ENCODE measurements at regions not wholly inside any gene's neighbourhood (a gene's known extent, or its start where the extent isn't known, plus 50 kb on each side); places are given as distances from the start of the nearest gene placed in this dataset.

DNA sequence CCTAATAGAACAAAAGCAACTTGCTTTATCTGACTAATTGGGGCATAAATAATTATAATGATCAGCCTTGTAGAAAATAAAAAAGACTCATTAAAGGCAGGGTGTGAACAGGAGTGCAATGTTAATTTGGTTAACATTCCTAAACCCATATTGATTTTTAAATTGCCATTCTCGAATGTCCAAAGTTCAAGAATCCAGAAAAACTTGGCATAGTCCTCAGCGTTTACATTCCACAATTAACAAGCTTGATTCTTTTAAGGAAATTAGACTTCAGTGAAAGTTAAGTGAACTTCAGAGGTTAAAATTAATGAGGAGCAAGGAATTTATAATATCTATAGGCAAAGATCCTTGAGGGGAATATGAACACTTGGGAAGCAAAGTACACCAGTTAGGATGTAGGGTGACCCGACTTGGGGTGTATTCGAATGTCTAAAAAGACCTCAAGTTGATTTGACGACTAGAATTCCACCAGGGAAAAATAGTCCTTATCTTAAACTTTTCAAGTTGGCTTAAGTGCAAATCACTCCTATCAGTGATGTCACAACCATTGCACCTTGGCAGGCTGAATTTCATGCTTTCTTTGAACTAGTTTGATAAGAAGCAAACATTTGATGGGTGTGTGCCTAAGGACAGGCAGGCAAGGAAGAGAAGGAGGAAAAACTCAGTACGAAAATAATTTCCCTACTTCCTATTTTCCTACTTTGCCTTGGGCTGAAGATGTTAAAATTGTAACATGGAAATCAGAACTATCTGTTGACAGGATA lies 830.4 kb upstream of the COBL start:
- Histone ChIP-seq H3K4me3 (no peak overlapping the region), H3K36me3 (ENCODE audit: insufficient read depth, low read length) (no peaks in the 10 kb centered on the region), H3K9ac (ENCODE audit: insufficient read length) (no peak overlapping the region), H3K27ac (no peak overlapping the region), H3K9me3 (ENCODE audit: low read depth, low read length) (no peaks in the 10 kb centered on the region)
- TF ChIP-seq FOXP2 (optimal IDR thresholded peaks at IDR 0.05; ENCODE audit: control extremely low read depth, extremely low read length, insufficient read depth), result no peak
- TF ChIP-seq EZH2 (IDR thresholded peaks at IDR 0.05), result no peak
- TF ChIP-seq POLR2AphosphoS5 (IDR thresholded peaks at IDR 0.05; ENCODE audit: borderline replicate concordance, low read depth, low read length), result no peak
- DNase-seq (ENCODE audit: low read depth, low spot score), result no peak

DNA sequence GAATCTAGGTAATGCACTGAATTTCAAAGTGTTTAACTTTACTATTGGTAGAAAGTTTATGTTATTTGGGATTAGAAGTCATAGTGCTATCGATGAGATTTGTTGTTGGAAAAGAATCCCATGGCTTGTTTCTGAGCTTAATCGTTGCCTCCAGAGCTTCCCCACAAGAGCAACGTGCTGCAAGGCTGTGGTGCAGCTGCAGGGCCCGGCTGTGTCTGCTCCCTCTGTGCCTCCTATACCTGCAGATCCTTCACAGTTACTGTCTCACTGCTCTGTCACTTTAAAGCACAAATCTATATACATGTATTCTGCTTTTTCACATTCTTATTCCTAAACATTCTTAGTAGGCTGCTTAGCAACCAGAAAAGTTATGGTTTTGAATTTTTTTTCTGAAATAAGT lies 826.6 kb upstream of the COBL start:
- Histone ChIP-seq H3K9ac (ENCODE audit: insufficient read length) (no peak overlapping the region), H3K9me3 (ENCODE audit: low read depth, low read length) (no peaks in the 10 kb centered on the region), H3K27ac (no peak overlapping the region), H3K36me3 (ENCODE audit: insufficient read depth, low read length) (no peaks in the 10 kb centered on the region), H3K4me3 (no peak overlapping the region)
- TF ChIP-seq POLR2AphosphoS5 (IDR thresholded peaks at IDR 0.05; ENCODE audit: borderline replicate concordance, low read depth, low read length), result no peak
- no peak for TF ChIP-seq EZH2 (IDR thresholded peaks at IDR 0.05)
- no peak for TF ChIP-seq FOXP2 (optimal IDR thresholded peaks at IDR 0.05; ENCODE audit: control extremely low read depth, extremely low read length, insufficient read depth)
- DNase-seq (ENCODE audit: low read depth, low spot score), result no peak

DNA sequence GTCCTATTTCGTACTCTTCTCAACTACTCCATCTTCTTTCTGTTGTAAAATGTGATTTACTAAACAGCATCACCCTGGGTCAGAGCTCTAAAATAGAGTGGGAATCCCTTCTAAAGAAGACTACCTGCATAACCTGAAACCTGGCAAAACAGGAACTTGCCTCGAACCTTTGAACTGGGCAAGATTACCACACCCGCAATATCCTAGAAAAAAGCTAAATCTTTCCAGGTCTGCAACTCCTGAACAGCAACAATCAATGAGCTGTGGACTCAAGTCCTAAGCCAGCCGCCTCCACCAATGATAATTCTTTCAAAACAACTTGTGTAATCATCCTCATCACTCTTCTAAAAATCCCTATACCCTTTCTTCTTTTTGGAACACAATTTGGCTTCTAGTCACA lies 824.2 kb upstream of the COBL start:
- Histone ChIP-seq H3K27ac (no peak overlapping the region), H3K9me3 (ENCODE audit: low read depth, low read length) (no peaks in the 10 kb centered on the region), H3K36me3 (ENCODE audit: insufficient read depth, low read length) (no peaks in the 10 kb centered on the region), H3K9ac (ENCODE audit: insufficient read length) (no peak overlapping the region), H3K4me3 (no peak overlapping the region)
- TF ChIP-seq FOXP2 (optimal IDR thresholded peaks at IDR 0.05; ENCODE audit: control extremely low read depth, extremely low read length, insufficient read depth) (no peak), EZH2 (IDR thresholded peaks at IDR 0.05) (no peak), POLR2AphosphoS5 (IDR thresholded peaks at IDR 0.05; ENCODE audit: borderline replicate concordance, low read depth, low read length) (no peak)
- DNase-seq (ENCODE audit: low read depth, low spot score), result no peak

DNA sequence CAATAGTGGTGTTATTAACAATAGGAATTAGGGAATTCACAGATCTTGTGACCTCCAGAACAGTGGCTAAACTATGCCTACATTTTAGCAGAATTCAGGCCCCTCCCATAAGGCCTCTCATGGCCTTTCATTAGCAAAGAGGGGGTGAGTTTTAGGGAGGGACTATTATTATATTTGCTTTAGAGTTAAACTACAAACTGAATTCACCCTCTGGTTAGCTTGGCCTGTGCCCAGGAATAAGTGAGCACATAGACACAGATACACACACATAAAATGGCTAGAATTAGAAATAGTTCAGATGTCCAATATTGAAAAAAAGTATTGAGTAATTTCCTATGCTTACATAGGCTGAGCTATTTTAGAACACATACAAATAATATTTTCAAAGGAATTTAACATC lies 818.8 kb upstream of the COBL start:
- H3K9me3 ChIP-seq (ENCODE audit: low read depth, low read length), result no peaks in the 10 kb centered on the region
- H3K27ac ChIP-seq, result no peak overlapping the region
- no peak overlapping the region for H3K9ac ChIP-seq (ENCODE audit: insufficient read length)
- TF ChIP-seq FOXP2 (optimal IDR thresholded peaks at IDR 0.05; ENCODE audit: control extremely low read depth, extremely low read length, insufficient read depth), result no peak
- TF ChIP-seq EZH2 (IDR thresholded peaks at IDR 0.05), result no peak
- TF ChIP-seq POLR2AphosphoS5 (IDR thresholded peaks at IDR 0.05; ENCODE audit: borderline replicate concordance, low read depth, low read length), result no peak
- H3K4me3 ChIP-seq, result no peak overlapping the region
- no peak for DNase-seq (ENCODE audit: low read depth, low spot score)
- no peaks in the 10 kb centered on the region for H3K36me3 ChIP-seq (ENCODE audit: insufficient read depth, low read length)

DNA sequence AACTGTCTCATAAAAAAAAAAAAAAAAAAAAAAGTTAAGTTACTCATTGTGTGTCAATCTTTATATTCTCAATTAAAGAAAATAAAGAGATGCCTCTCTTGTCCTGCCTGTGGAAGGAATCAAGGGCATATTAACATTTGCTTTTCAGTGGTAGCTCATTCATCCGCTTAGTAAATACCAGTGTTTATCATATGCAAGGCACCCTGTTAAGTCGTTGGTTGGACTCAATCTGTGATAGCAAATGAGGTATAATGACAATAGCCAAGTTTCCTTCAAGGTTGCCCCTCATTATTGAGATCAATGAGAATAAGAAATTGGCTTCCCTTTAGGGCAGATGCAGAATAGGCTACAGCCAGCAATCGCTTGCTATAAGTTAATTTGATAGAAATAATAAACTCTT lies 812.7 kb upstream of the COBL start:
- no peaks in the 10 kb centered on the region for H3K9me3 ChIP-seq (ENCODE audit: low read depth, low read length)
- DNase-seq (ENCODE audit: low read depth, low spot score), result no peak
- H3K4me3 ChIP-seq, result no peak overlapping the region
- no peak overlapping the region for H3K9ac ChIP-seq (ENCODE audit: insufficient read length)
- TF ChIP-seq EZH2 (IDR thresholded peaks at IDR 0.05) (no peak), FOXP2 (optimal IDR thresholded peaks at IDR 0.05; ENCODE audit: control extremely low read depth, extremely low read length, insufficient read depth) (no peak), POLR2AphosphoS5 (IDR thresholded peaks at IDR 0.05; ENCODE audit: borderline replicate concordance, low read depth, low read length) (no peak)
- no peak overlapping the region for H3K27ac ChIP-seq
- no peaks in the 10 kb centered on the region for H3K36me3 ChIP-seq (ENCODE audit: insufficient read depth, low read length)

DNA sequence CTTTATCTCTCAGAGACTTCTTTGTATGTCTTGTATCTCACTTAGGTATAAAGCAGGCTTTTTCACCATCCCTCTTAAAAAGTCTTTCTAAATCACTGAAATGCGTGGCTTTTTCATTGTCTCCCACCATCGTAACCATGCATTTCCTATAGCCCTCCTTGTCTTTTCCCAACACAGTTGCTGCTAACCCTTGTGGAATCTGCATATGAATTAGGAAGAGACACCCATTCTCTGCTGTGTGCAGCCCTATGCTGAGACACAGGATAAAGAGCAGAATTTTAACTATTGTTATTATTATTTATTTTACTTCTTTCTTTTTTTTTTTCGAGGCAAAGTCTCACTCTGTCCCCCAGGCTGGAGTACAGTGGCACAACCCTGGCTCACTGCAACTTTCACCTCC lies 804.3 kb upstream of the COBL start:
- Histone ChIP-seq H3K9me3 (ENCODE audit: low read depth, low read length) (no peaks in the 10 kb centered on the region), H3K27ac (no peak overlapping the region), H3K9ac (ENCODE audit: insufficient read length) (no peak overlapping the region), H3K4me3 (no peak overlapping the region), H3K36me3 (ENCODE audit: insufficient read depth, low read length) (no peaks in the 10 kb centered on the region)
- no peak for DNase-seq (ENCODE audit: low read depth, low spot score)
- no peak for TF ChIP-seq FOXP2 (optimal IDR thresholded peaks at IDR 0.05; ENCODE audit: control extremely low read depth, extremely low read length, insufficient read depth)
- TF ChIP-seq POLR2AphosphoS5 (IDR thresholded peaks at IDR 0.05; ENCODE audit: borderline replicate concordance, low read depth, low read length), result no peak
- TF ChIP-seq EZH2 (IDR thresholded peaks at IDR 0.05), result no peak

DNA sequence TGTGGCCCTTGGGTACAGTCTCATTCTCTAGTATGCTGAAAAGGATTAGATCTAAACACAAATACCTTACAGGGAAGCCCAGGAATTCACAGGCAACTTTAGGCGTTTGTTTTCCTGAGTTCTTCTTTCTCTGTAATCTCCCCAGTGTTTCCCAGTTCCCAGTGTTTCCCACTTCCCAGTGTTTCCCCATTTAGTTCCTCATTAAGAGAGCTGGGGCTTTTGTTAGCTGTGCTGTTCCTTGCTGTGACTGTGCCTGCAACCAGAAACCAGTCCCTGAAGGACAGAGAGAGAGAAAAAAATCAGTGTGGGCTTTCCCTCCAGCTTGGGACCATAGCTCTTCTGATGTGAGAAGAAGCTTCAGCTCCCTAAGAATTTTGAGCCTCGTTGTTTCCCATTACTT lies 802.9 kb upstream of the COBL start:
- DNase-seq (ENCODE audit: low read depth, low spot score), result no peak
- H3K27ac ChIP-seq, result no peak overlapping the region

DNA sequence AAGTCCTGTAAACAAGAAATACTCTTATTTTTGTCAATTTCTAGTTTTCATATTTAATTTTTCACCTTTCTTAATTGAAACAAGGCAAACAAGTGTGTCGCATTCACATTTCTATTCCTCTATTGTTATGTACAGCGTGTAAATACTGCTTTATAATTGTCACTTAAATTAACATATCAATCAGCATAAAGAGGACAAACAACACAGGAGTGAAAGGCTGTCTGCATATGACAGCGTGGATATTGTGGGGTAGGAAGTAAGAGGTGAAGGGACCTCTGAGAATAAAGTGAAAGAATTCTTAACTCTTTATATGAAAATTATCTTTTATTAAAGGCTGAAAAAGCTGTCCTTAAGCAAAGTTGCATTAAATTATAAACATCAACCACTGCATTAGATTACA lies 797.9 kb upstream of the COBL start:
- TF ChIP-seq FOXP2 (optimal IDR thresholded peaks at IDR 0.05; ENCODE audit: control extremely low read depth, extremely low read length, insufficient read depth), result no peak
- no peak for TF ChIP-seq POLR2AphosphoS5 (IDR thresholded peaks at IDR 0.05; ENCODE audit: borderline replicate concordance, low read depth, low read length)
- no peak for TF ChIP-seq EZH2 (IDR thresholded peaks at IDR 0.05)
- no peak for DNase-seq (ENCODE audit: low read depth, low spot score)
- H3K9me3 ChIP-seq (ENCODE audit: low read depth, low read length), result no peaks in the 10 kb centered on the region
- H3K36me3 ChIP-seq (ENCODE audit: insufficient read depth, low read length), result no peaks in the 10 kb centered on the region
- H3K4me3 ChIP-seq, result no peak overlapping the region
- H3K27ac ChIP-seq, result no peak overlapping the region
- no peak overlapping the region for H3K9ac ChIP-seq (ENCODE audit: insufficient read length)

More for the DNA sequence above, 802.9 kb upstream of the COBL start:
- no peak overlapping the region for H3K9ac ChIP-seq (ENCODE audit: insufficient read length)
- no peak overlapping the region for H3K4me3 ChIP-seq
- no peaks in the 10 kb centered on the region for H3K9me3 ChIP-seq (ENCODE audit: low read depth, low read length)
- no peak for TF ChIP-seq EZH2 (IDR thresholded peaks at IDR 0.05)
- no peak for TF ChIP-seq POLR2AphosphoS5 (IDR thresholded peaks at IDR 0.05; ENCODE audit: borderline replicate concordance, low read depth, low read length)
- TF ChIP-seq FOXP2 (optimal IDR thresholded peaks at IDR 0.05; ENCODE audit: control extremely low read depth, extremely low read length, insufficient read depth), result no peak
- H3K36me3 ChIP-seq (ENCODE audit: insufficient read depth, low read length), result no peaks in the 10 kb centered on the region

DNA sequence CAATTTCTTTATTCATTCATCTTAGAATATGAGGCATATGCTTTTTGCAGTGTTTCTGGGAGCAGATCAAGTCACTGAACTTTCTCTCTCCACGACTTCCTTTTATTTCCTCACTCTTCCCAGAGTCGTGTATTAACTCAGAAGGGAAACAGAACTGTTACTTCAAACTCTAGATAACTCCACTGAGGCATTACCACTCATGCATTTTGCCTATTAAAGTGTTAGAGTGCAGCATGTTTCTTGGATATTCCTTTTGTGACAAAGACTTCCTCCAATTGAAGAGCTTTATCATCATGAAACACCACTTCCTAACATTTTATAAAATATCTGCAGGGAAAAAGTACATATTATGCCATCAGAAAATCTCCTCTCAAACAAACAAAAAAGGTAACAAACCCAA lies 797.4 kb upstream of the COBL start:
- no peaks in the 10 kb centered on the region for H3K36me3 ChIP-seq (ENCODE audit: insufficient read depth, low read length)
- H3K4me3 ChIP-seq, result no peak overlapping the region
- no peak overlapping the region for H3K9ac ChIP-seq (ENCODE audit: insufficient read length)
- no peak for DNase-seq (ENCODE audit: low read depth, low spot score)
- H3K27ac ChIP-seq, result no peak overlapping the region
- TF ChIP-seq FOXP2 (optimal IDR thresholded peaks at IDR 0.05; ENCODE audit: control extremely low read depth, extremely low read length, insufficient read depth), result no peak
- no peak for TF ChIP-seq EZH2 (IDR thresholded peaks at IDR 0.05)
- no peak for TF ChIP-seq POLR2AphosphoS5 (IDR thresholded peaks at IDR 0.05; ENCODE audit: borderline replicate concordance, low read depth, low read length)
- no peaks in the 10 kb centered on the region for H3K9me3 ChIP-seq (ENCODE audit: low read depth, low read length)
